Heart left ventricle (tissue), 16 donors: ENCODE measurements at regions not wholly inside any gene's neighbourhood (a gene's known extent, or its start where the extent isn't known, plus 50 kb on each side); places are given as distances from the start of the nearest gene placed in this dataset.

ENCODE experiments used
- ATAC-seq, 4 donors: fragments of 200-7000 bp; cut with Tn5 transposase; one replicate each; pipeline ENCODE4 v1.9.1; 2020 to 2022; ENCODE audit warnings: moderate library complexity in 4 of 4, mild to moderate bottlenecking in 3 of 4, moderate number of reproducible peaks in 1 of 4
- DNase-seq, 5 donors: peaks; one replicate each; pipeline ENCODE4 v3.0.0-alpha.2; 2020
- H3K27ac ChIP-seq, 12 donors: fragments of 200-600 bp; sonication (generic) in 4 of 12; one replicate each; pipeline versions ENCODE4 v1.5.0 to v1.8.0; 2016 to 2022; ENCODE audit warnings: mild to moderate bottlenecking in 2 of 12
- H3K27me3 ChIP-seq, 9 donors: fragments of 200-600 bp; sonication (generic) in 2 of 9; one replicate each; pipeline versions ENCODE4 v1.5.1 to v1.8.0; 2016 to 2022; ENCODE audit warnings: mild to moderate bottlenecking in 3 of 9
- H3K36me3 ChIP-seq, 9 donors: fragments of 200-600 bp; sonication (generic) in 2 of 9; one replicate each; pipeline versions ENCODE4 v1.5.0 to v1.8.0; 2018 to 2022; ENCODE audit warnings: mild to moderate bottlenecking in 2 of 9
- H3K4me1 ChIP-seq, 12 donors: fragments of 200-600 bp; sonication (generic) in 4 of 12; one replicate each; pipeline versions ENCODE4 v1.5.0 to v1.8.0; 2016 to 2022; ENCODE audit warnings: mild to moderate bottlenecking in 3 of 12
- H3K4me3 ChIP-seq, 12 donors: fragments of 200-600 bp; sonication (generic) in 4 of 12; one replicate each; pipeline versions ENCODE4 v1.5.0 to v1.8.0; 2017 to 2022; ENCODE audit warnings: mild to moderate bottlenecking in 9 of 12, moderate library complexity in 4 of 12
- H3K9me3 ChIP-seq, 12 donors: fragments of 200-600 bp; sonication (generic) in 4 of 12; one replicate each; pipeline versions ENCODE4 v1.5.0 to v1.8.0; 2016 to 2022; ENCODE audit warnings: mild to moderate bottlenecking in 1 of 12
- CTCF ChIP-seq, 12 donors: fragments of 200-600 bp; sonication (generic) in 4 of 12; IDR thresholded peaks; one replicate each; pipeline versions ENCODE4 v1.5.0 to v1.8.0; 2018 to 2022; ENCODE audit warnings: antibody characterized with exemption in 12 of 12, mild to moderate bottlenecking in 5 of 12
- POLR2A ChIP-seq, 2 donors: fragments of 450-650 bp; IDR thresholded peaks; one replicate each; pipeline ENCODE4 v1.6.1; 2017; ENCODE audit warnings: antibody characterized with exemption in 2 of 2, mild to moderate bottlenecking in 2 of 2, moderate library complexity in 2 of 2
- WGBS, 4 donors: extraction: QIAGEN DNeasy Blood & Tissue Kit in 2 of 4; methylation state at CpG; one replicate each; pipeline versions ENCODE4 v1.1.5 to v1.1.7; 2013 to 2018; 5-methylcytosine and 5-hydroxymethylcytosine counted together
- intact Hi-C, 10 donors: fragments of 100-400 bp; cut with DNase I; formaldehyde crosslinking; loops; one replicate each; pipeline versions ENCODE4 v1.11.1 to v1.14.2; 2022
- donor health status: ischemic (EF 13 %, LVEDD 7.1; RV severe dilation, severe dysfunction).
- donor health status: healthy with polysubstance abuse.
- donor health status: DM: no; HTN: yes; CAD: no.
- donor health status: DM: no; HTN: no; CAD: no.
- donor health status: ischemic (EF 25% LVEDD 6.9; RV normal size, moderate dysfunction).
- donor health status: ischemic (EF 25% LVEDD 5.7; RV mildly dilated, moderate dysfunction).
- donor health status: healthy.
- donor health status: DM: yes; HTN: yes; CAD: no.
- donor health status: ischemic (EF 35%, LVEDD 5.7; RV mildly dilated, moderate dysfunction).
- donor health status: nonischemic (EF 11% LVEDD 7.7; RV severe dilation, severe dysfunction).
- donor health status: DM: yes; HTN: yes; CAD: no.
- donor health status: PGD.
- donor health status: ischemic (EF 29% LVEDD 5.4; RV normal size, mild dysfunction).
- donor health status: nonischemic (EF 23%, LVEDD 6.1; RV moderate dilation, normal function).

- intact Hi-C loops: no loop called here
- TF ChIP-seq POLR2A (IDR thresholded peaks at IDR 0.05): no peak
- TF ChIP-seq CTCF (IDR thresholded peaks at IDR 0.05): no peak
- Histone ChIP-seq H3K27ac (no peak overlapping the region), H3K9me3 (no peaks in the 10 kb centered on the region), H3K36me3 (no peaks in the 10 kb centered on the region), H3K27me3 (no peaks in the 10 kb centered on the region), H3K4me3 (no peak overlapping the region), H3K4me1 (no peaks in the 10 kb centered on the region)
- ATAC-seq (no peak), DNase-seq (no peak)
- 70 to 86% (median 77%) methylated on average over 6 of the region's 6 CpGs for WGBS, 4 donors
Measured at GRCh38 chr2:208791257-208791656, 384.7 kb downstream of the PTH2R start.

DNA sequence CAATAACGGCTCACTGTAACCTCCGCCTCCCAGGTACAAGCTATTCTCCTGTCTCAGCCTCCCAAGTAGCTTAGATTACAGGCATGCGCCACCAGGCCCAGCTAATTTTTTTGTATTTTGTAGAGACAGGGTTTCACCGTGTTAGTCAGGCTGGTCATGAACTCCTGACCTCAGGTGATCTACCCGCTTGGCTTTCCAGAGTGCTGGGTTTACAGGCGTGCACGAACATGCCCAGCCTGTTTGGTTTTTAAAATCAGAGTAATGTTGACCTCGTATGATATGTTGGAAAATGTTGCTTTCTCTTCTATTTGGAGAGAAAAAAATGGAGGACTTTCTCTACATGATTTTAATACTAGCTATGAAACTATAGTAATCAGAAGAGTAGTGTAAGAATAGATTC, 386.2 kb downstream of the PTH2R start:
- WGBS, 4 donors: 79 to 96% (median 87%) methylated on average over 8 of the region's 8 CpGs
- intact Hi-C loops: no loop called here

GRCh38 chr2:208793434-208793833, 386.8 kb downstream of the PTH2R start:
- no peak overlapping the region for H3K4me3 ChIP-seq
- TF ChIP-seq POLR2A (IDR thresholded peaks at IDR 0.05) (no peak), CTCF (IDR thresholded peaks at IDR 0.05) (no peak)
- H3K27me3 ChIP-seq: no peaks in the 10 kb centered on the region
- no peak for DNase-seq
- no peak overlapping the region for H3K27ac ChIP-seq
- no peaks in the 10 kb centered on the region for H3K4me1 ChIP-seq
- no peaks in the 10 kb centered on the region for H3K9me3 ChIP-seq
- no peaks in the 10 kb centered on the region for H3K36me3 ChIP-seq
- WGBS, 4 donors: 75 to 88% (median 78%) methylated on average over 3 of the region's 3 CpGs
- ATAC-seq: no peak
- intact Hi-C loops: no loop called here

More for the DNA sequence above, 386.2 kb downstream of the PTH2R start:
- TF ChIP-seq POLR2A (IDR thresholded peaks at IDR 0.05) (no peak), CTCF (IDR thresholded peaks at IDR 0.05) (no peak)
- H3K27me3 ChIP-seq: no peaks in the 10 kb centered on the region
- H3K27ac ChIP-seq: no peak overlapping the region
- ATAC-seq (no peak), DNase-seq (no peak)
- no peaks in the 10 kb centered on the region for H3K36me3 ChIP-seq
- no peaks in the 10 kb centered on the region for H3K9me3 ChIP-seq
- H3K4me3 ChIP-seq: no peak overlapping the region
- no peaks in the 10 kb centered on the region for H3K4me1 ChIP-seq

DNA sequence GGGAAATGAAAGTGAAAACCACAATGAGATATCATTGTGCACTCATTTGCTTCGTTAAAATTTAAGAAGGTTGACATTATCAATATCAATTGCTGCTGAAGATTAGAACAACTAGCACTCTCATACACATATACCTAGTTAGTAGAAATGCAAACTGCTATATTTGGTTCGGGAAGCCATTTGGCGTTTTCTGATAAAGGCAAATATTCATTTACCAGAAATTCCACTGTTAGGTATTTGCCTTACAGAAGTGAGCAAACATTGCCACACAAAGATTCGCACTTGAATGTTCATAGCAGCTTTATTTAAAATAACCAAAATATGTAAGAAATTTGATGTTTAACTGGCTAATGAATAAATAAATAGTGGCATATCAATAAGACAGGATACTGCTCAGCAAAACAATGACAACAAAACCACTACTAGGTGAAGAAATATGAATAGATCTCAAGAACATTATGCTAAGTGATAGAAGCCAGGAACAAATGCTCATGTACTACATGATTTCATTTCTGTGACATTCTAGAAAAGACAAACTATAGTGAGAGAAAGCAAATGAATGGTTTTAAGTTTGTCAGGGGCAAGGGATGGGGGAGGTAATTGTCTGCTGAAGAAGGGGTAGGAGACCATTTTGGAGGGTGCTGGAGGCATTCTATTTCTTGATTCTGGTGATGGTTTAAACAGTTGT, 387.8 kb downstream of the PTH2R start:
- DNase-seq: no peak
- ATAC-seq: no peak
- Histone ChIP-seq H3K4me3 (no peak overlapping the region), H3K27me3 (no peaks in the 10 kb centered on the region), H3K36me3 (no peaks in the 10 kb centered on the region), H3K4me1 (no peaks in the 10 kb centered on the region), H3K27ac (no peak overlapping the region), H3K9me3 (no peaks in the 10 kb centered on the region)
- TF ChIP-seq CTCF (IDR thresholded peaks at IDR 0.05): no peak
- TF ChIP-seq POLR2A (IDR thresholded peaks at IDR 0.05): no peak
- 72 to 78% (median 75%) methylated on average over 4 of the region's 4 CpGs for WGBS, 4 donors
- intact Hi-C loops: no loop called here
